ENCODE measurements at regions not wholly inside any gene's neighbourhood (a gene's known extent, or its start where the extent isn't known, plus 50 kb on each side); places are given as distances from the start of the nearest gene placed in this dataset.
"Not testable (repeated sequence)": the region's sequence is repeated elsewhere in the genome, so short reads cannot be mapped to it uniquely, and the experiment has no call there.

DNA sequence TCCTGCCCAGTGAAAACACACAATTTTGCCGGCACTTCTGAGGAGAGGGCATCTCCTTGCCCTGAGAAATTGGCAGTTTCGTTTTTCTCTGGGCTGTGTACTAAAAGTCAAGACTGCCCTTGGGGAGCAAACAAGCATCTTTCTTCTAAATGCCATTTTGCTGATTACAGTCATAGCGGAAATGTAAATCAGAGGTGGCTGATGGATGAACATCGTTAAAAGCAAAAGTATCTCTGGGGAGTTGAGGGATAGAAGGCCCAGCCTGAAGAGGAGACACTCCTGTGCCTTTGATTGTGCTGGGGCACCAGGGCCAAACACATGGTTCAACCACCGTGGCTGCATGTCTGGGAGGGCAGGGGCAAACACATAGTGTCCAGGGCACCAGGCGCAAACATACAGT, 49.8 kb downstream of the ABCC12 start:
- DNase-seq (ENCODE audit: low spot score): no peak

- no peak for DNase-seq (ENCODE audit: low spot score)
These were observed 50.3 kb downstream of the ABCC12 start for GRCh38 chr16:48105456-48105855.

- no peak for DNase-seq (ENCODE audit: low spot score)
These were observed 52.2 kb downstream of the ABCC12 start for GRCh38 chr16:48103591-48103990.

DNA sequence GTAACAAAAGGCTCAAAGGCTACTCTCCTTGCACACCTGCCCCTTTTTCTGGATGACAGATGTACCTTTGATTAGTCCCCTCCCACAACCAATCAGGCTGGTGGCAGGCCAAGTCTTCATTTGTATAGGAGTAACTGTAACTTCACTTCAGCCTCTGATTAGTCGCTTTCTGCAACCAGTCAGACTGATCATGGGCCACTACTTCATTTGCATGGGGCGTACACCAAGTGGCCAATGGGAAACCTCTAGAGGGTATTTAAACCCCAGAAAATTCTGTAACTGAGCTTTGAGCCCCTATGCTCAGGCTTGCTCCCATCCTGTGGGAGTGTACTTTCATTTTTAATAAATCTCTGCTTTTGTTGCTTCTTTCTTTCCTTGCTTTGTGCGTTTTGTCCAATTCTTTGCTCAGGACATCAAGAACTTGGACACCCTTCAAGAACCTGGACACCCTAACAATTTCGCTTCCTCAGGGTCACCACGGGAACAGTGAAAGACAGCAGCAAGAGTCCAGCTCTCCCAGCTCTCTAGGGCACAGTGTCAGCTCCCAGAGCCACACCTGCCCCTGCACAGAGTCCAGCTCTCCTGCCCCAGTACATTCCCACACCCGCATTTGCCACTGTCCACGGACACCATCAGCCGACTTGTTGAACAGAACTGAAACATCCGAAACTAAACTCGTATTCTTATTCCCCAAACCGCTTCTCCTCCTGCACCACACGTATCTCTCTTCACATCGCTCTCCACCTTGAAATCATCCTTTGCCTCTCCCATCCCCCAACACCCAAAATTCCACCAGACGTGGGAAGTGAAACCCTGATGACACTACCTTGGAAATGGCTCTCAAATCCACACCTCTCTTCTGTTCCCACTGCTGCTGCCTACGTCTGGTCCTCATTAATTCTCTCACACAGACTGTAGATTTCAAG, 53.4 kb downstream of the ABCC12 start:
- DNase-seq (ENCODE audit: low spot score): no peak

DNA sequence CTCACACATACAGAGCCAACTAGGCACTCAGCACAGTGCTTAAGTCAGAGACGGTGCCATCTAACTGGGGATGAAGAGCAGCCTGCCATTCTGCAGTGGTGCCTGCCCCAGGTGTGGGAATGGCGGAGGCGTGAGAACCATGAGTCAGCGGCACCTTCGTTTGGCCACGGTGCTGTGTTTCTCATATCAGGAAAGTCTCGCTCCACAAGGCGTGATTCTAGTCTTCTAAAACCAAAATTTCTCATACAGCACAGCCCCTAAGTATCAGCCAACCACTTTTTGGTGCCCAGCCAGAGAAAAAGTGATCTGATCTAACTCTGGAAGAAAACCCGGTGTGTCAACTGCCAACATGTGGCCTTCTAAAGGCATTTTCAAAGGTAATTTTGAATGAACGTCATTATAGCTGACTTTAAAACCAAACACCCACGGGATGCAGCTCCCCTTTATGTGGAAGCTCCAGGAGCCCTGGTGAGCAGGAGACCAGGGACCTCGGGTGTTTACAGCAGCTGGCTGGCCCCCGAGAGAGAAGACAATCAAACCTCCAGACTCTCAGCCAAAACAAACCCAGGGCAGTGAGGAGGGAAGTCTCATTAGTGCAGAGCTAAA, 54.6 kb downstream of the ABCC12 start:
- no peak for DNase-seq (ENCODE audit: low spot score)

- DNase-seq (ENCODE audit: low spot score): no peak
These were observed 56.3 kb downstream of the ABCC12 start for GRCh38 chr16:48099455-48099854.

DNA sequence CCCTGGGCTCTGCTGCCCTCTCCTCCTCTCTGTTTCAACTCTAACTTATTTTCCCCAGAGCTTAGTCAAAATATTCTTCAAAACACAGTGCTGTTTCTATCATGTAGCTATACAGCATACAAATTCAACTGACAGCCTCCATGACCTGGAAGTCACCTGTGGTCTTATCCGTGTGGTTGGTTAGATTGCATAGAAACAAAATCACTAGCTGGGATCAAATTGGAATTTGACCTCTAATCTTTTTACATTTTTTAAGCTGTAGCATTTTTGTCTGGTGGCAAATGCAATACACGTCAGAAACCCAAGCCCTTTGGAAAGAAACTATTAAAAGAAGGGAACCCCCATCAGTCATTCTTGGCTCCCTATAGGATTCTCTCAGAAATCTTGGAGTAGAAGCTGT, 57.3 kb downstream of the ABCC12 start:
- no peak for DNase-seq (ENCODE audit: low spot score)

DNA sequence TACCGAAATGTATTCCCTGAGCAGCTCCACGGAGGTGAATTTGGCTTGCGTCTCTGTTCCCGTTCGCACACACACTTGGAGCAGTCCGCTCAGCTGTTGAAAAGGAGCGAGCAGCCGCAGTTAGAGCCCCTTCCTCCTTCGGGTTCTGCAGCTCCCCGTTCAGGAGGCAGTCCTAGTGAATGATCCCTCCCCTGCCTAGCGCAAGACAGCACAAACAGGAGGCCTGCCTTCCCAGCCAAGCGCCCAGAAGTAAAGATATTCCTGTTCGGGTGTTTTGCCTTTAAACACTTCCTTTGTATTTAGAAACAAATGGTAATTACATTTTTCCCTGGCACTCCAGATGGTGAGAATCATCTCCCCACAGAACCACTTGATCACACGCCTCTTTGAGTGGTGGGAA, 64.7 kb downstream of the ABCC12 start:
- DNase-seq (ENCODE audit: low spot score): no peak

DNA sequence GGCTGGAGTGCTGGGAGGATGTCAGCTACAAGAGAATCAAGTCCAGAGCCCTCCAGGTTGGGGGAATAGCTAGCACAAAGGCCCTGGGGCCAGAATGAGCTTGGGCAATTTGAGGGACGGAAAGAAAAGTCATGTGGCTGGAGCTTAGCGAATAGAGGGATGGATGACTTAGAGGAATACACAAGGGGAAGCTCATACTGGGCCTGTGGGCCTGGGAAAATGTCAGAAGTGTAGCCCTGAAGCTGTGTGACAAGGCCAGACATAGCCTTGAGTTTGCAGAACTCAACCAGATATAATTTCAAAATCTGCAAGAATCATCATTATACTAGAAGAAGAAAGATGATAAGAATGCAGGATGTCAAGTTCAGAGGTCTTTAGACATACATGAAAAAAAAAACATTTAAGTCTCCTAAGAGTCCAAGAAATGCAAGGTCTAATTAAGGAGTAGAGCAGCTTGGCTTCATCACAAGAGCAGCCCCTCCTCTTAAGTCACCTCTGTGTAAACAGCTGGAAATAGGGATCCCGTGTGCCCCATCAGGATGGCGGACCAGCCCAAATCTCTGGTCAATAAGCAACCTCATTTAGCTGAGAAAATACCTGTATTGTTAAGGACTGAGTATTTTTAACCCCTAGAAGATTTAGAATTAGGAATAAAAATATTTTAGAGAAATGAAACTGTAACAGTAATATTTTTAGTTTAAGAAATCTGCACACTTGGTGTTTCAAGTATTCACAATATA, 66.6 kb downstream of the ABCC12 start:
- DNase-seq (ENCODE audit: low spot score): no peak

- no peak for DNase-seq (ENCODE audit: low spot score)
These were observed 68.2 kb downstream of the ABCC12 start for GRCh38 chr16:48087639-48088038.

GRCh38 chr16:48086422-48086821, 69.4 kb downstream of the ABCC12 start:
- no peak for DNase-seq (ENCODE audit: low spot score)

DNA sequence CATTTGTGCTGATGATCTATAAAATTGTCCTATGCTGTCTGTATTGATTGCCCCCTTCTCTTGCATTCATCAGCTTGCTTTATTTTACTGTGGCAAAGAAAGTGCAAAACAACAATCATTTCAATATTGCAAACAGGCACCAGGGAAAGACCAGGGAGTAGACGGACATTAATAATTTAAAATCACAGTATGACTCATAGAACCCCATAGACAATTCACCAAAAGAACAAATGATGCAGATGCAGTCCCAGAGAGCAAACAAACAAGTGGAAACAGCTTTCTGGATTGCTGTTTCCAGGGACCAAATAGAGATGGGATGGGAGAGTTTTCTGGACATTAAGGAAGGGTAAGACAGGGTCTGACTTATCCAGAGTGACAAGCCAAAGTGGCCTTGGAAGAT, 70.1 kb downstream of the ABCC12 start:
- no peak for DNase-seq (ENCODE audit: low spot score)

DNA sequence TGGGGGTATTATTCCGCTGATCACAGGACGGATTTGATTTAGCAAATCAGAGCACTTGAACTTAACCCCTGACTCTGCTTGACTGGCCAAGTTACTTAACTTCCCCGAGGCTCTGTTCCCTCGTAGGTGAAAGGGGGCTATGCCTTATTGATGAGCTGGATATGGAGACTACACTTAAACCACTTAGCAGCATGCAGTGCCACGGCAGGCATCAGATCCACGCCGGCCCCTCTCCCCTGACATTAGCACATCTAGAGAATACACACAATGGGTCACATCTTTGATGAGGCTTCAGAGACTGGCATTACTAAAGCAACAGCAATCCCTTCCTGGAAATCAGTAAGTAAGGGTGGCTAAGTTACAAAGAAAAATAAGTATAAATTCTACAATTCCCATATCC, 71.0 kb downstream of the ABCC12 start:
- no peak for DNase-seq (ENCODE audit: low spot score)

DNA sequence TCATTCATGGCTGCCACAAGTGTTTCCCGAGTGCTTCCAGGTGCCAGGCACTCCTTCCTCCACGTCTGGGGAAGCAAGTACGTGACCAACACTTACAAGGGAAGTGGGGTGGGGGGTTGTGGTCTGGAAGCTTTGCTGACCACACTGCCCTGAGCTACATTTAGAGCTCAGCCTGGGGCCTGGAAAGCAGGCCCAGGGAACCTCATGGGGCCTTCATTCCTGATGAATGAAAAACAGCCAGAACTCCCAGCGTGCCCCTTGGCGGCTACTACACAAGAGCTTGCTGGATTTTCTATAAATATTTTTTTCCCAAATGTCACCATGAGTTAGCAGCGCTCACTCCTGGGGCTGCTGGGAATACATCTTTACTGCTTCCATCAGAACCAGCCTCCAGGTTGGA, 73.3 kb downstream of the ABCC12 start:
- no peak for DNase-seq (ENCODE audit: low spot score)

GRCh38 chr16:48081656-48082055, 74.1 kb downstream of the ABCC12 start:
- peak; percentile 10 for DNase-seq (ENCODE audit: low spot score)

- DNase-seq (ENCODE audit: low spot score): no peak
These were observed 79.3 kb downstream of the ABCC12 start for GRCh38 chr16:48076455-48077012.

DNA sequence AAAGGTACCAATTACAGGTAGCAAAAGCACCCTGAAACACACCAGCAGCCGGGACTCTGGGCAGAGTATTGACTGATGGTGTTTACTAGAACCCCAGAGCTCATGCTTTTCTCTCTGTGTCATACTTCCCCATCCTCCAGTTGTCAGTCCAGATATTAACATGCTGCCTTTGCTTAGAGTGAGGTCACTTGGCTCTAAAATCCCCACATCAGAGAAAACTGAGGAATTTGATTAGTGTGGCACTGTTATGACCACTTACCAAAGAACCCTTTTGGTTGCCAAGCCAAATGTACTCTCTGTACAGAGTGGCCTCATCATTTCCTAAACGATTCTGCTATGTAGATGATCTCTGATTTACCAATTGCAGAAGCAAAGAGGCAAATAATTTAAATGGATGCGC, 80.4 kb downstream of the ABCC12 start:
- no peak for DNase-seq (ENCODE audit: low spot score)

DNA sequence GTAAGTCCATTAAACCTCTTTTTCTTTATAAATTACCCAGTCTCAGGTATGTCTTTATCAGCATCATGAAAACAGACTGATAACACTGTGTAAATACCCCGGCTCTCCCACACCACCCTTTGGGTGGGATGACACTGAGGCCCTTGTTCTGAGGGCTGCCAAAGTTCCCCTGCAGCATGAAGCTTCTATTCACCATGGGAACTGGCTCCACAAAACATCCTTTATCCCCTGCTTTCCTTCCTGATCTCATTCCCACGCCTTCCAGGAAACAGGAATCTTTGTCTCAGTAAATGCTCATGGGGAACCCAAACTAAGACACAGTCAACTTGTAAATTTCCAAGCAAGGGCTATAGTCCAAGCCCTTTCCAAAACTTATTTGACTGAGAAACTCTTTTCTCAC, 88.4 kb downstream of the ABCC12 start:
- DNase-seq (ENCODE audit: low spot score): no peak

- peak; percentile 8 for DNase-seq (ENCODE audit: low spot score)
These were observed 90.8 kb downstream of the ABCC12 start for GRCh38 chr16:48064971-48065370.

DNA sequence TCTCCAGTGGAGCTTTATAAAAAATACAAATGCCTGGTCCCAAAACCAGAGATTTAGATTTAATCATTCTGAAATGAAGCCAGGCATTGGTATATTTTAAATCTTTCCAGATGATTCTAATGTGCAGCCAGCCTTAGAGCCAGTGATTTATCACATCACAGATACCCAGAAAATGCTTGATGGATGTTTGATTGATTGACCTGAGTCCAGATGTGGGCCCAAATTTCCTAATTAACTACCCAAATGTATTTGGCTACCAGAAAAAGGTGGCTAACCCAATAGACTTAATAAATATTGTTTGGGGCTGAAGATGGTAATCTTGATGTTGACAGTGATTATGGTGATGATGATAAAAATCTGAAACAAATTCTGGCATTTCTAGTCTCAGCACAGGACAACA, 93.1 kb downstream of the ABCC12 start:
- DNase-seq (ENCODE audit: low spot score): no peak

- DNase-seq (ENCODE audit: low spot score): no peak
These were observed 95.9 kb downstream of the ABCC12 start for GRCh38 chr16:48059936-48060335.

DNA sequence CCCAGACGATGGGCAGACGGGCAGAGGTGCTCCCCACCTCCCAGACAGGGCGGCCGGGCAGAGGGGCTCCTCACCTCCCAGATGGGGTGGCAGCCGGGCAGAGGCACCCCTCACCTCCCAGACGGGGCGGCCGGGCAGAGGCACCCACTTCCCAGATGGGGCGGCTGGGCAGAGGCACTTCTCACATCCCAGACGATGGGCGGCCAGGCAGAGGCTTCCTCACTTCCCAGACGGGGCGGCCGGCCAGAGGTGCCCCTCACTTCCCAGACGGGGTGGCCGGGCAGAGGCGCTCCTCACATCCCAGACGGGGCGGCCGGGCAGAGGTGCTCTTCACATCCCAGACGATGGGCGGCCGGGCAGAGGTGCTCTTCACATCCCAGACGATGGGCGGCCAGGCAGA, 96.6 kb downstream of the ABCC12 start:
- not testable (repeated sequence) for DNase-seq (ENCODE audit: low spot score)

- no peak for DNase-seq (ENCODE audit: low spot score)
These were observed 98.7 kb downstream of the ABCC12 start for GRCh38 chr16:48057048-48057447.

All from RKO (cell line).